Keratinocyte (primary cell): ENCODE measurements at regions not wholly inside any gene's neighbourhood (a gene's known extent, or its start where the extent isn't known, plus 50 kb on each side); places are given as distances from the start of the nearest gene placed in this dataset.

Experiments used
- DNase-seq: peaks from one replicate; pipeline ENCODE4 v3.0.0-alpha.2; 2011; ENCODE audit warnings: low read depth, missing footprints, low spot score
- FAIRE-seq: peaks from 2 replicates; lab custom pipeline; 2011; peaks lifted over from hg19 to GRCh38; lab: Jason Lieb, UNC
- H2AFZ ChIP-seq: 2 replicates; pipeline ENCODE4 v1.6.0; 2012; ENCODE audit warnings: low read length, control low read depth, inconsistent platforms; ENCODE audit not compliant: control insufficient read depth
- H3K27ac ChIP-seq: 2 replicates; pipeline ENCODE4 v1.5.1; 2011; ENCODE audit warnings: low read length; ENCODE audit not compliant: control insufficient read depth, insufficient read depth
- H3K27me3 ChIP-seq: 3 replicates; pipeline ENCODE4 v1.6.0; 2011; ENCODE audit warnings: low read length; ENCODE audit not compliant: control insufficient read depth, insufficient read depth; ENCODE audit errors: extremely low read depth
- H3K36me3 ChIP-seq, 2 experiments: 2 replicates in 1 of 2; 3 replicates in 1 of 2; pipeline ENCODE4 v1.5.1; 2011; ENCODE audit warnings: low read length in 2 of 2, mild to moderate bottlenecking in 1 of 2; ENCODE audit not compliant: control insufficient read depth in 2 of 2, insufficient read depth in 2 of 2; ENCODE audit errors: extremely low read depth in 1 of 2
- H3K4me1 ChIP-seq: 3 replicates; pipeline ENCODE4 v1.5.1; 2011; ENCODE audit warnings: low read length; ENCODE audit not compliant: control insufficient read depth, insufficient read depth; ENCODE audit errors: extremely low read depth
- H3K4me2 ChIP-seq: 3 replicates; pipeline ENCODE4 v1.6.0; 2011; ENCODE audit warnings: low read depth, low read length; ENCODE audit not compliant: control insufficient read depth, insufficient read depth; ENCODE audit errors: extremely low read depth
- H3K4me3 ChIP-seq, 3 experiments: fragments of 200-600 bp in 1 of 3; sonication (generic) in 1 of 3; 2 replicates in 2 of 3; 3 replicates in 1 of 3; pipeline ENCODE4 v1.5.1; 2011 to 2016; ENCODE audit warnings: low read length in 3 of 3, mild to moderate bottlenecking in 3 of 3, control low read depth in 2 of 3, inconsistent platforms in 1 of 3, low read depth in 1 of 3, mixed read lengths in 1 of 3, mixed run types in 1 of 3, moderate library complexity in 1 of 3; ENCODE audit not compliant: control insufficient read depth in 2 of 3, insufficient read depth in 2 of 3; ENCODE audit errors: extremely low read depth in 1 of 3
- H3K79me2 ChIP-seq: 2 replicates; pipeline ENCODE4 v1.6.0; 2012; ENCODE audit warnings: low read length; ENCODE audit not compliant: control insufficient read depth, insufficient read depth
- H3K9ac ChIP-seq: 3 replicates; pipeline ENCODE4 v1.6.0; 2011; ENCODE audit warnings: low read length; ENCODE audit not compliant: control insufficient read depth, insufficient read depth; ENCODE audit errors: extremely low read depth
- H3K9me1 ChIP-seq: 3 replicates; pipeline ENCODE4 v1.6.0; 2011; ENCODE audit warnings: low read length; ENCODE audit not compliant: control insufficient read depth, insufficient read depth; ENCODE audit errors: extremely low read depth
- H3K9me3 ChIP-seq: 2 replicates; pipeline ENCODE4 v1.5.1; 2012; ENCODE audit warnings: low read depth, low read length; ENCODE audit not compliant: control insufficient read depth
- H4K20me1 ChIP-seq: 3 replicates; pipeline ENCODE4 v1.6.0; 2011; ENCODE audit warnings: low read length; ENCODE audit not compliant: control insufficient read depth, insufficient read depth; ENCODE audit errors: extremely low read depth
- CTCF ChIP-seq, 3 experiments: IDR thresholded peaks in 1 of 3; conservative IDR thresholded peaks in 1 of 3; optimal IDR thresholded peaks in 1 of 3; 2 replicates in 2 of 3; 3 replicates in 1 of 3; pipeline versions ENCODE3 to v1.5.1; 2011; ENCODE audit warnings: low read length in 3 of 3, mild to moderate bottlenecking in 3 of 3, moderate library complexity in 2 of 3, control low read depth in 1 of 3, inconsistent platforms in 1 of 3; ENCODE audit not compliant: insufficient read depth in 2 of 3; ENCODE audit errors: extremely low read depth in 1 of 3
- EZH2 ChIP-seq: IDR thresholded peaks from one replicate; pipeline ENCODE4 v1.6.1; 2012; ENCODE audit warnings: inconsistent platforms, mild to moderate bottlenecking, low read length, moderate library complexity
- dilution Hi-C: fragments of 300-500 bp; cut with MboI; formaldehyde crosslinking; loops from one replicate; pipeline ENCODE4 v1.7.0; 2020; ENCODE audit warnings: low sequenced_read_pairs; ENCODE audit not compliant: extremely low pct_ligation_motif_present

GRCh38 chr18:2381539-2381938 lies 189.8 kb downstream of the METTL4 start:
- no peak overlapping the region for H3K9ac ChIP-seq
- H3K79me2 ChIP-seq: no peaks in the 10 kb centered on the region
- DNase-seq: no peak
- H3K27ac ChIP-seq: no peak overlapping the region
- no peaks in the 10 kb centered on the region for H3K9me3 ChIP-seq
- no peak overlapping the region for H3K4me2 ChIP-seq
- no peaks in the 10 kb centered on the region for H3K4me1 ChIP-seq
- no peaks in the 10 kb centered on the region for H3K27me3 ChIP-seq
- no peak for TF ChIP-seq CTCF (optimal IDR thresholded peaks at IDR 0.05 in 1 of 3, IDR thresholded peaks at IDR 0.05 in 1 of 3, conservative IDR thresholded peaks at IDR 0.05 in 1 of 3; ENCODE audit: extremely low read depth in 1 of 3, insufficient read depth in 2 of 3, low read length in 3 of 3)
- no peak for TF ChIP-seq EZH2
- no peak overlapping the region for H3K4me3 ChIP-seq
- no peaks in the 10 kb centered on the region for H3K9me1 ChIP-seq
- no peaks in the 10 kb centered on the region for H4K20me1 ChIP-seq
- H3K36me3 ChIP-seq: no peaks in the 10 kb centered on the region
- dilution Hi-C loops: no loop called here
- no peak for FAIRE-seq
- H2AFZ ChIP-seq: no peak overlapping the region

- Histone ChIP-seq H3K36me3 (no peaks in the 10 kb centered on the region), H3K9me3 (no peaks in the 10 kb centered on the region), H2AFZ (no peak overlapping the region), H3K79me2 (no peaks in the 10 kb centered on the region), H3K27me3 (no peaks in the 10 kb centered on the region), H3K4me2 (no peak overlapping the region), H3K9me1 (no peaks in the 10 kb centered on the region), H4K20me1 (no peaks in the 10 kb centered on the region), H3K4me1 (no peaks in the 10 kb centered on the region), H3K4me3 (no peak overlapping the region), H3K9ac (no peak overlapping the region), H3K27ac (no peak overlapping the region)
- FAIRE-seq (no peak), DNase-seq (no peak)
- TF ChIP-seq CTCF (optimal IDR thresholded peaks at IDR 0.05 in 1 of 3, IDR thresholded peaks at IDR 0.05 in 1 of 3, conservative IDR thresholded peaks at IDR 0.05 in 1 of 3; ENCODE audit: extremely low read depth in 1 of 3, insufficient read depth in 2 of 3, low read length in 3 of 3): no peak
- TF ChIP-seq EZH2: no peak
- dilution Hi-C loops: no loop called here
These were observed 183.7 kb downstream of the METTL4 start for GRCh38 chr18:2387588-2387987.
